GM06990 (cell line): ENCODE measurements at regions not wholly inside any gene's neighbourhood (a gene's known extent, or its start where the extent isn't known, plus 50 kb on each side); places are given as distances from the start of the nearest gene placed in this dataset.

Experiments
- DNase-seq: peaks from one replicate; pipeline ENCODE4 v3.0.0-alpha.2; 2011; ENCODE audit not compliant: insufficient read length; ENCODE audit errors: extremely low read depth
- H3K27me3 ChIP-seq: replicated peaks from 2 replicates; pipeline ENCODE4 v1.6.0; 2011; ENCODE audit warnings: low read length; ENCODE audit not compliant: control insufficient read depth, insufficient read depth
- H3K36me3 ChIP-seq: 2 replicates; pipeline ENCODE4 v1.5.1; 2011; ENCODE audit warnings: low read length; ENCODE audit not compliant: control insufficient read depth, insufficient read depth
- H3K4me3 ChIP-seq: replicated peaks from 2 replicates; pipeline ENCODE4 v1.5.1; 2011; ENCODE audit warnings: low read depth, mild to moderate bottlenecking, control low read depth, low read length
- CTCF ChIP-seq: IDR thresholded peaks from 2 replicates; pipeline ENCODE4 v1.5.1; 2011; ENCODE audit warnings: low read length, control low read depth, mild to moderate bottlenecking, inconsistent platforms; ENCODE audit not compliant: insufficient read depth, poor library complexity, severe bottlenecking

GRCh38 chr9:106722051-106722753, 140.8 kb upstream of the ZNF462 start:
- TF ChIP-seq CTCF, result no peak
- no peak for DNase-seq
- Histone ChIP-seq H3K27me3 (no peaks in the 10 kb centered on the region; the same call in 1 of the 2 replicates), H3K36me3 (no peaks in the 10 kb centered on the region), H3K4me3 (no peak overlapping the region)

DNA sequence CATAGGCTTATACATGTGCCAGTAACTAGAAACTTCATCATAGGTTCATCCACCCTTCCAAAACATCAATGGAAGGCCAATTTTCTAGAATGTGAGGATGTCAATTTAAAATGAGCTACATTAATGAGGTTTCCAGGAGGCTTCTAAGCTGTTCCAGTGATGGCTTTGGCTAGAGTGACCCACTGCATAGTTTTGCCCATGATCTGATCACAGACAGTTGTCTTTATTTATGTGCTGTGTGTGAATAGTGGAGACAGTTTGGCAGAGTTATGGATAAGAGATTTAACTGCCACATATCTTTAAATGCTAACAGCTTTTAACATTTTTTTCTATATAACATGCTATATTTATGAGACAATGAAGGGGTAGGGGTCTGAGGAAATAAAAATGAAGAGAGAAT, 139.0 kb upstream of the ZNF462 start:
- TF ChIP-seq CTCF, result no peak
- Histone ChIP-seq H3K4me3 (no peak overlapping the region), H3K27me3 (no peaks in the 10 kb centered on the region; the same call in 1 of the 2 replicates), H3K36me3 (no peaks in the 10 kb centered on the region)
- no peak for DNase-seq

GRCh38 chr9:106724566-106724965, 138.4 kb upstream of the ZNF462 start:
- no peaks in the 10 kb centered on the region for H3K27me3 ChIP-seq
- no peak overlapping the region for H3K4me3 ChIP-seq
- DNase-seq, result no peak
- no peak for TF ChIP-seq CTCF
- H3K36me3 ChIP-seq, result no peaks in the 10 kb centered on the region

- Histone ChIP-seq H3K4me3 (no peak overlapping the region), H3K36me3 (no peaks in the 10 kb centered on the region), H3K27me3 (no peaks in the 10 kb centered on the region)
- no peak for TF ChIP-seq CTCF
- no peak for DNase-seq
Measured at GRCh38 chr9:106726070-106726815, 136.7 kb upstream of the ZNF462 start.

DNA sequence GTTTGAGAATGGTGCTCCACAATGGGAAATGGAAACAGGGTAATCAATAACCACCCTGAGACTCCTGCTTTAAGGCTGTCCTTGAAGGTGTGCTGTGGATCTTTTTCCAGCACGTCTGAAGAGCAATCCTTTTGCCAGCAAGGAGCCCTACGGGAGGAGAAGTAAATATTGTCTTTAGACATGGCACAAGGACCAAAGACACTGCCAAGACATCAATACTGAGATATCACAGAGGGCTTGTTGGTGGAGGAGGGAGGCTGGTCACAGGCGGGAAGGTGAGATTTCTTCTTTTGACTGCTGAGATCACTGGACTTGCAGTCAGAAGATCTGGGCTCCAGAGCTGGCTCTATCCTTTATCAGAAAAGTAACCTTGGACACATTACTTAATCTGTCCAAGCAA, 135.0 kb upstream of the ZNF462 start:
- H3K4me3 ChIP-seq, result no peak overlapping the region
- no peak for DNase-seq
- no peaks in the 10 kb centered on the region for H3K27me3 ChIP-seq
- no peaks in the 10 kb centered on the region for H3K36me3 ChIP-seq
- no peak for TF ChIP-seq CTCF
